HL-60 (cell line): ENCODE measurements at regions not wholly inside any gene's neighbourhood (a gene's known extent, or its start where the extent isn't known, plus 50 kb on each side); places are given as distances from the start of the nearest gene placed in this dataset.

Experiments used
- DNase-seq, 2 experiments: peaks; one replicate each; pipeline ENCODE4 v3.0.0-alpha.2; 2010 to 2020; ENCODE audit warnings: low read depth in 1 of 2, low spot score in 1 of 2
- H3K27ac ChIP-seq: fragments of 250-450 bp; sonication (Bioruptor Pico); replicated peaks from 2 replicates; pipeline ENCODE4 v1.5.1; 2020; ENCODE audit warnings: mild to moderate bottlenecking, moderate library complexity
- H3K27me3 ChIP-seq: fragments of 250-450 bp; sonication (Bioruptor Pico); 2 replicates; pipeline ENCODE4 v1.5.1; 2021; ENCODE audit warnings: mild to moderate bottlenecking, moderate library complexity; ENCODE audit not compliant: insufficient read depth, poor library complexity, severe bottlenecking
- H3K4me3 ChIP-seq: replicated peaks from 2 replicates; pipeline ENCODE4 v1.5.1; 2011; ENCODE audit warnings: mild to moderate bottlenecking, control low read depth, low read length; ENCODE audit not compliant: insufficient read depth
- CTCF ChIP-seq: IDR thresholded peaks from one replicate; pipeline ENCODE4 v1.5.1; 2011; ENCODE audit warnings: low read length, control low read depth, inconsistent platforms; ENCODE audit not compliant: insufficient read depth
- GABPA ChIP-seq: IDR thresholded peaks from 2 replicates; pipeline ENCODE4 v1.6.1; 2012; ENCODE audit warnings: low read depth
- POLR2AphosphoS5 ChIP-seq: IDR thresholded peaks from 2 replicates; pipeline ENCODE4 v1.6.1; 2012; ENCODE audit warnings: low read depth
- REST ChIP-seq: IDR thresholded peaks from 2 replicates; pipeline ENCODE4 v1.6.1; 2012; ENCODE audit warnings: low read depth; ENCODE audit not compliant: insufficient replicate concordance
- SPI1 ChIP-seq: IDR thresholded peaks from 2 replicates; pipeline ENCODE4 v1.6.1; 2012; ENCODE audit warnings: low read depth, mild to moderate bottlenecking, borderline replicate concordance

DNA sequence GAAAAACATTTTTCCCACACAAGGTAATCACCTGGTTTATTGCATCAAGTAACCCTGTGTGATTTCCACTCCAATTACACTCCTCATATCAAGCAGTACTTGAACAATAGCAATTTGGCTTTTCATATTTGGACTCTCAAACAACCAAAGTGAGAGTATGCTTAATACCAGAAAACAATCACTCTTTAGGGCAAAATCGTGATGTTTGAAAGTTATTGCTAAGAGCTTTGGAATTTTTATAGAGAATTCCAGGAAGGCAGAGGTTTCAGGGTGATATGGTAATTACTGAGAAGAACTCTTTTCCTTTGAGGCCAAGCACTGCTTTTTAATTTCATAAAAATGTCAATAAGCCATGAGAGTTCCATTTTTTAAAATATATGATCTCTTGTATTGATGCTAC lies 779.5 kb upstream of the LRRTM1 start:
- no peaks in the 10 kb centered on the region for H3K27me3 ChIP-seq
- no peak for TF ChIP-seq POLR2AphosphoS5
- no peak for TF ChIP-seq REST
- TF ChIP-seq SPI1, result no peak
- TF ChIP-seq CTCF, result no peak
- no peak for TF ChIP-seq GABPA
- H3K27ac ChIP-seq, result no peak overlapping the region
- no peak overlapping the region for H3K4me3 ChIP-seq
- no peak for DNase-seq

- Histone ChIP-seq H3K27me3 (no peaks in the 10 kb centered on the region), H3K4me3 (no peak overlapping the region), H3K27ac (no peak overlapping the region)
- TF ChIP-seq GABPA, result no peak
- no peak for TF ChIP-seq CTCF
- no peak for TF ChIP-seq POLR2AphosphoS5
- no peak for TF ChIP-seq SPI1
- TF ChIP-seq REST, result no peak
- DNase-seq, result no peak
Observed at GRCh38 chr2:81078631-81079030, 774.1 kb upstream of the LRRTM1 start.

DNA sequence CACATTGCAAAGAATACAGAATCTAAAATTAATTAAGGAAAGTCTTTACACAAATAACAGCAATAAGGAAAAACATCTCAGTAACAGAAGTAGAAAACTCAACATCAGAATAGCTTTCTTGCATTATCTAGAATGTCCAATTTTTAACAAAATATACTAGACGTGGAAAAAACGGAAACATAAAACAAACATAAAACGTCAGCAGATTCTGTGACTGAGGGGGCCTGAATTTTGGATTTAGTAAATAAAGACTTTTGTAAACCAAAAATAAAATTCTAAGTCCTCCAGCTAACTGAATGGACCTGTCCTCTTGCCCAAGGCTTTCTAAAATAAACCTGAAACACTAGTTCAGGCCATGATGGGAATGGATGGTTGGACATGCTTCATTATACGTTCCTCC lies 773.5 kb upstream of the LRRTM1 start:
- no peak overlapping the region for H3K4me3 ChIP-seq
- H3K27me3 ChIP-seq, result no peaks in the 10 kb centered on the region
- H3K27ac ChIP-seq, result no peak overlapping the region
- no peak for TF ChIP-seq GABPA
- no peak for TF ChIP-seq SPI1
- no peak for TF ChIP-seq REST
- TF ChIP-seq CTCF, result no peak
- no peak for TF ChIP-seq POLR2AphosphoS5
- no peak for DNase-seq
